ENCODE measurements at regions not wholly inside any gene's neighbourhood (a gene's known extent, or its start where the extent isn't known, plus 50 kb on each side); places are given as distances from the start of the nearest gene placed in this dataset.

DNA sequence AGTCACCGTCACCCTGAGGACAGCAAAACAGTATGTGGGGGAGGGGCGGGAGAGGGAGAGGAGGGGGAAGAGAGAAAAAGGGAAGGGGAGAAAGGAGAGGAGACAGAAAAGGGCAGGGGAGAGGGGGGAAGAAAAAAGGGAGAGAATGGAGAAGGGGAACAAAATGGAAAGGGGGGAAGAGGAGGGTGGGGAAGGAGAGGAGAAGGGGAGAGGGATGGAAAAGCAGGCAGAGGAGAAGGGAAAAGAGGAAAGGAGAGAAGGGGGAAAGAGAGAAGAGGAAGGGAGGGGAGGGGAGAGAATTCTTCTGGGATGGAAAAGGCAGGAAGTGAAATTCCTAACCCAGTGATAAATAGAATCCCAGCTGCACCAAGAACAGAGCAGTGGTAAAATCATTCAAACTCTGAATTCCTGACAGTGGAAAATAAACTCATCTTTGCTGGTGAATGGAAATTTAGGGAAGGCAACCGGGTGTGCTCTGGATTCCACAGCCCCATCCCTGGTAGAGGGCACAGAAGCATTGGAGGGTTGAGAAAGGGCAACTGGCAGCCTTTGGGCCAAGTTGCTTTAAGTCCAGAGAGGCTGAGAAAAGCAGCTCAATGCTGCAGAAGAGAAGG, 244.2 kb downstream of the BCOR start:
- Histone ChIP-seq H3K27ac (peak overlapping the region in 4 of 10 donors; percentile 5 to 81 (median 25)), H3K4me3 (no peak overlapping the region), H3K9me3 (no peaks in the 10 kb centered on the region), H3K36me3 (no peaks in the 10 kb centered on the region), H3K4me1 (peaks cover 0 to 41% (median 14%) of the 10 kb centered on the region in 9 donors), H3K27me3 (peaks cover 0 to 22% (median 0%) of the 10 kb centered on the region in 7 donors)
- TF ChIP-seq, protein P1, sequence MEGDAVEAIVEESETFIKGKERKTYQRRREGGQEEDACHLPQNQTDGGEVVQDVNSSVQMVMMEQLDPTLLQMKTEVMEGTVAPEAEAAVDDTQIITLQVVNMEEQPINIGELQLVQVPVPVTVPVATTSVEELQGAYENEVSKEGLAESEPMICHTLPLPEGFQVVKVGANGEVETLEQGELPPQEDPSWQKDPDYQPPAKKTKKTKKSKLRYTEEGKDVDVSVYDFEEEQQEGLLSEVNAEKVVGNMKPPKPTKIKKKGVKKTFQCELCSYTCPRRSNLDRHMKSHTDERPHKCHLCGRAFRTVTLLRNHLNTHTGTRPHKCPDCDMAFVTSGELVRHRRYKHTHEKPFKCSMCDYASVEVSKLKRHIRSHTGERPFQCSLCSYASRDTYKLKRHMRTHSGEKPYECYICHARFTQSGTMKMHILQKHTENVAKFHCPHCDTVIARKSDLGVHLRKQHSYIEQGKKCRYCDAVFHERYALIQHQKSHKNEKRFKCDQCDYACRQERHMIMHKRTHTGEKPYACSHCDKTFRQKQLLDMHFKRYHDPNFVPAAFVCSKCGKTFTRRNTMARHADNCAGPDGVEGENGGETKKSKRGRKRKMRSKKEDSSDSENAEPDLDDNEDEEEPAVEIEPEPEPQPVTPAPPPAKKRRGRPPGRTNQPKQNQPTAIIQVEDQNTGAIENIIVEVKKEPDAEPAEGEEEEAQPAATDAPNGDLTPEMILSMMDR (IDR thresholded peaks at IDR 0.05) = no peak
- 29 to 43% methylated on average over 3 of the region's 3 CpGs for WGBS, 2 donors
- ATAC-seq (peak in 3 of 8 donors; percentile 35 to 62 (median 46)), DNase-seq (no peak)
- intact Hi-C loops (cut with DNase I) = no loop called here

DNA sequence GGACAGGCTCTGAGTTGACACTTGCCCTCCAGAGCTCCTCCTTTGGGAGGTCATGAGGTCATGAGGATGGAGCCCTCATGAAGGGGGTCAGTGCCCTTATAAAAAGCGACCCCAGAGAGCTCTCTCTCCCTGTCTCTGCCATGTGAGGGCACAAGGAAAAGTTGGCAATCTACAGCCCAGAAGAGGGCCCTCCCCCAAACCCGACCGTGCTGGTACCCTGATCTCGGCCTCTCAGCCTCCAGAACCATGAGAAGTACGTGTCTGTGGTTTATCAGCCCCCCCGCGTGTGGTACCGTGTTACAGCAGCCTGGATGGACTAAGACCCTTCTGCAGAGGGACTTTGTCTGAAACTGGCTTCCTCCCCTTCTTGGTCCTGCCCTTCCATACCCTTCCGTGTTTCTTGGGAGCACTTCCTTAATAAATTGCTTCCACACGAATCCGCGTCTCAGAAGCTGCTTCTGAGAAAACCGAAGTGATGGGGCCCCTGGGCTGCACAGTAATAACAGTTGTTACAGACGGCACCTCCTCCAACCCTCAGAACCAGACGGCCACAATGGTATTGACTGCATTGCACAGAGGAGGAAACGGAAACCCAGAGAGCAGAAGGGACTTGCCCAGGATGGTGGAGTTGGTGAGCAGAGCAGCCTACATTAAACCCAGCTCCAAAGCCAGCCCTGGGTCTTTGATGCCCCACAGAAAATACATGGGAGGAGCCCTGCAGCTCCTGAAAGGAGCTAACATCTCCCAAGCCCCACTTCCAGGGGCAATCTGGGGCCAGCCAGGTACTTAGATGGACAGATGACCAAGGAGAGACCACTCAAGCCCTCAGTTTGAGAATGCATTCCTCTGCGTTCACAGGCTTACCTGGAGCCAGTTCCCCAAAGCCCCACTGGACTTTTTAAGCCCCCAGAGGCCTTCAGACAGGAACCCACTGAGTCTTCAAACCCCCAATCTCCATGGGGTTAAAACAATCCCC, 242.7 kb downstream of the BCOR start:
- H3K4me3 ChIP-seq = peak overlapping the region in 1 of 10 donors; percentile 23
- WGBS, 2 donors = 83 to 90% methylated on average over 16 to 17 of the region's 17 CpGs
- peak overlapping the region in 1 of 10 donors; percentile 81 for H3K27ac ChIP-seq
- no peaks in the 10 kb centered on the region for H3K36me3 ChIP-seq
- DNase-seq = no peak
- ATAC-seq = no peak
- intact Hi-C loops (cut with DNase I) = no loop called here
- no peaks in the 10 kb centered on the region for H3K9me3 ChIP-seq
- peaks cover 0 to 22% (median 0%) of the 10 kb centered on the region in 7 donors for H3K27me3 ChIP-seq
- TF ChIP-seq, protein P1 (IDR thresholded peaks at IDR 0.05) = no peak
- H3K4me1 ChIP-seq = peaks cover 0 to 42% (median 17%) of the 10 kb centered on the region in 9 donors

DNA sequence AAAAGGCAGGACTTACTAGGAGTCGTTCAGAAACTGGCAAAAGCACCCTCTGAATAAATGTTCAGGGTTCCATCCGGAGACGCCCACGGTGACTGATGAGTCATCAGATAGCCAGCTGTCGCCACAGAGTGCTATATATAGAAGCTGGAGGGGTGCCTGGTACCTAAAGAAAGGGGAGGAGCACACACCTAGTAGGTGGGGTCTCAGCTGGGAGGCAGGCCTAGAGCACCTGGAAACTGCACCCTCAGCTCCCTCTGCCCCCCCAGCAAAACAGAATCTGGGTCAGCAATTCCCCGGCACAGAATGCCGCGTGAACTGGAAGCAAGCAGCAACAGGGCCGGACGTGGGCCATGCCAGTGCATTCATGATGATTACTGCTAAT, 242.0 kb downstream of the BCOR start:
- intact Hi-C loops (cut with DNase I) = no loop called here
- ATAC-seq = peak in 2 of 8 donors; percentile 29 to 55

More for the DNA sequence above, 242.0 kb downstream of the BCOR start:
- H3K27me3 ChIP-seq = peaks cover 0 to 22% (median 0%) of the 10 kb centered on the region in 7 donors
- DNase-seq = no peak
- peaks cover 0 to 44% (median 24%) of the 10 kb centered on the region in 9 donors for H3K4me1 ChIP-seq
- no peak overlapping the region for H3K4me3 ChIP-seq
- no peaks in the 10 kb centered on the region for H3K9me3 ChIP-seq
- H3K36me3 ChIP-seq = no peaks in the 10 kb centered on the region
- H3K27ac ChIP-seq = peak overlapping the region in 1 of 10 donors; percentile 81
- TF ChIP-seq, protein P1 (IDR thresholded peaks at IDR 0.05) = no peak
- WGBS, 2 donors = 31 to 48% methylated on average over 10 of the region's 10 CpGs

Measured in heart right ventricle (tissue), 16 donors.